ENCODE measurements at regions not wholly inside any gene's neighbourhood (a gene's known extent, or its start where the extent isn't known, plus 50 kb on each side); places are given as distances from the start of the nearest gene placed in this dataset.

DNA sequence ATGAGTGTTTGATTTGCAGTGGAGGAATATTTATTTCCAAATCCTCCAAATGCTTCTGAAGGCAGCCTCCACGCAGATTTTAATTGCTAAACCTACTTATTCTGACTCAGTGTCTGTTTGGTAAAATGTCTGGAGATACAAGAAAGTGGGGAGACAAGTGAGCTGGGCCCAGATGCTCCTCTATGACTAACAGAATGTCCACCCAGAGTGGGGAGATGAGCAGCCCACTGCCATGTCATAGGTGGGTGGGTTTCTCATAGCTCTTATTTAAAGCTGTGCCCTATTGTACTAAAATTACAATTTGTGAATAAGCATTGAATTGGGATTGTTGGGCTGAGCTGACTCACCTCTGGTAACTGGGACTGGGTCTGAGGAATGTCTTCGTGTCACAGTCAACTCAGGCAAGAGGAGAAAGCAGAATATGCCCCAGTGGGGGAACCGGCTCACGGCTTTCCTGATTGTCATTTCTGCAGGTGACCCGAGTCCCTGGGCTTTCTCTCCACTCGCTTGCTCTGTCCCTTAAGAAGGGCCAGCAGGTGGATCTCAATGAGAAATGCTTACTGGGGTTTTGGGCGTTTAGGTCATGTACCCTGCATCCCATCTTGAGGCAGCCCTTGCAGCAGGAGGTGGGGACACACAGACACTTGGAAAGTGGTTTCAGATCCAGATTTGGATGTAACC, 116.3 kb upstream of the SPRED2 start (continued):
- TF ChIP-seq, protein P1, sequence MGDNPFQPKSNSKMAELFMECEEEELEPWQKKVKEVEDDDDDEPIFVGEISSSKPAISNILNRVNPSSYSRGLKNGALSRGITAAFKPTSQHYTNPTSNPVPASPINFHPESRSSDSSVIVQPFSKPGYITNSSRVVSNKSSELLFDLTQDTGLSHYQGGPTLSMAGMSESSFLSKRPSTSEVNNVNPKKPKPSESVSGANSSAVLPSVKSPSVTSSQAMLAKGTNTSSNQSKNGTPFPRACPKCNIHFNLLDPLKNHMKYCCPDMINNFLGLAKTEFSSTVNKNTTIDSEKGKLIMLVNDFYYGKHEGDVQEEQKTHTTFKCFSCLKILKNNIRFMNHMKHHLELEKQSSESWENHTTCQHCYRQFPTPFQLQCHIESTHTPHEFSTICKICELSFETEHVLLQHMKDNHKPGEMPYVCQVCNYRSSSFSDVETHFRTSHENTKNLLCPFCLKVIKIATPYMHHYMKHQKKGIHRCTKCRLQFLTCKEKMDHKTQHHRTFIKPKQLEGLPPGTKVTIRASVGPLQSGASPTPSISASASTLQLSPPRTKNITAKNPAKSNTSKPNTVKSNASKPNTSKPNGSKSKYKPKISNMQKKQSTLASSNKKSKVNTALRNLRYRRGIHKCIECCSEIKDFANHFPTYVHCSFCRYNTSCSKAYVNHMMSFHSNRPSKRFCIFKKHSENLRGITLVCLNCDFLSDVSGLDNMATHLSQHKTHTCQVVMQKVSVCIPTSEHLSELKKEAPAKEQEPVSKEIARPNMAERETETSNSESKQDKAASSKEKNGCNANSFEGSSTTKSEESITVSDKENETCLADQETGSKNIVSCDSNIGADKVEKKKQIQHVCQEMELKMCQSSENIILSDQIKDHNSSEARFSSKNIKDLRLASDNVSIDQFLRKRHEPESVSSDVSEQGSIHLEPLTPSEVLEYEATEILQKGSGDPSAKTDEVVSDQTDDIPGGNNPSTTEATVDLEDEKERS (tag by site-specific recombination; IDR thresholded peaks at IDR 0.05): no peak
- TF ChIP-seq ZNF248 (tag by site-specific recombination; IDR thresholded peaks at IDR 0.05): no peak
- TF ChIP-seq, protein P2, sequence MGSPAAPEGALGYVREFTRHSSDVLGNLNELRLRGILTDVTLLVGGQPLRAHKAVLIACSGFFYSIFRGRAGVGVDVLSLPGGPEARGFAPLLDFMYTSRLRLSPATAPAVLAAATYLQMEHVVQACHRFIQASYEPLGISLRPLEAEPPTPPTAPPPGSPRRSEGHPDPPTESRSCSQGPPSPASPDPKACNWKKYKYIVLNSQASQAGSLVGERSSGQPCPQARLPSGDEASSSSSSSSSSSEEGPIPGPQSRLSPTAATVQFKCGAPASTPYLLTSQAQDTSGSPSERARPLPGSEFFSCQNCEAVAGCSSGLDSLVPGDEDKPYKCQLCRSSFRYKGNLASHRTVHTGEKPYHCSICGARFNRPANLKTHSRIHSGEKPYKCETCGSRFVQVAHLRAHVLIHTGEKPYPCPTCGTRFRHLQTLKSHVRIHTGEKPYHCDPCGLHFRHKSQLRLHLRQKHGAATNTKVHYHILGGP (tag by site-specific recombination; IDR thresholded peaks at IDR 0.05): no peak

DNA sequence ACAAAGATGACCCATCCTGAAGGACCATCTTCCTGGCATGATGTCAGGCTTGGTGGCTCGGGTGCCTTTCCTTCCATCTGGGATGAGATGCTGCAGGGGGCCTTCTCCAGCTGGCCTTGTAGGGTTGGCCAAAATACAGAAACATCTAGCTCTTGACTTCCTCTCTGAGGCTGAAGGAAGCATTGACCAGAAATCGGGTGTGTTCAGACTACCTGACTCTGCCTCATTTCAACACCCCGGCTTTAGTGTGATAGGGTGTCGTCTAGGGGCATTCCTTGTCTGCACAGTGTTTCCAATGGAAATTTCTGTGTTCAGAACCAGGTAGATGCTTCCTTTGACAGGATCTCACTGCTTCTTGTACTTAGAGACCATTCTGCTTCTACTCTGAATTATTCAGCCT, 115.7 kb upstream of the SPRED2 start:
- CTCF ChIA-PET: interaction anchor here (0.6 to 1.8 kb wide), 4 partner anchors 9 to 283 kb away, joined by 4 to 6 read pairs (median 5); no protein-coding TSS in a partner anchor
- H3K9me3 ChIP-seq (ENCODE audit: control insufficient read depth, insufficient read depth, low read depth, low read length): no peaks in the 10 kb centered on the region
- no peaks in the 10 kb centered on the region for H3K36me3 ChIP-seq (ENCODE audit: control insufficient read depth in 2 of 2, insufficient read depth in 1 of 2, low read length in 2 of 2)
- H3K4me1 ChIP-seq (ENCODE audit: control insufficient read depth, insufficient read depth, low read length): no peaks in the 10 kb centered on the region
- no peak overlapping the region for H3K4me3 ChIP-seq (ENCODE audit: low read depth, low read length)
- POLR2A ChIA-PET: no interaction called here
- no peak overlapping the region for H3K27ac ChIP-seq (ENCODE audit: extremely low read depth, low read depth, low read length)
- TF ChIP-seq, protein P3, sequence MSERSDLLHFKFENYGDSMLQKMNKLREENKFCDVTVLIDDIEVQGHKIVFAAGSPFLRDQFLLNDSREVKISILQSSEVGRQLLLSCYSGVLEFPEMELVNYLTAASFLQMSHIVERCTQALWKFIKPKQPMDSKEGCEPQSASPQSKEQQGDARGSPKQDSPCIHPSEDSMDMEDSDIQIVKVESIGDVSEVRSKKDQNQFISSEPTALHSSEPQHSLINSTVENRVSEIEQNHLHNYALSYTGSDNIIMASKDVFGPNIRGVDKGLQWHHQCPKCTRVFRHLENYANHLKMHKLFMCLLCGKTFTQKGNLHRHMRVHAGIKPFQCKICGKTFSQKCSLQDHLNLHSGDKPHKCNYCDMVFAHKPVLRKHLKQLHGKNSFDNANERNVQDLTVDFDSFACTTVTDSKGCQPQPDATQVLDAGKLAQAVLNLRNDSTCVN (tag by site-specific recombination; optimal IDR thresholded peaks at IDR 0.05): no peak
- TF ChIP-seq ZNF785 (tag by site-specific recombination; IDR thresholded peaks at IDR 0.05) (no peak), ZNF626 (tag by site-specific recombination; IDR thresholded peaks at IDR 0.05) (no peak), ZNF157 (tag by site-specific recombination; IDR thresholded peaks at IDR 0.05) (no peak), ZNF292 (tag by site-specific recombination; IDR thresholded peaks at IDR 0.05; ENCODE audit: borderline replicate concordance, low read depth) (no peak), ZNF335 (tag by site-specific recombination; conservative IDR thresholded peaks at IDR 0.05) (no peak)
- TF ChIP-seq, protein P4, sequence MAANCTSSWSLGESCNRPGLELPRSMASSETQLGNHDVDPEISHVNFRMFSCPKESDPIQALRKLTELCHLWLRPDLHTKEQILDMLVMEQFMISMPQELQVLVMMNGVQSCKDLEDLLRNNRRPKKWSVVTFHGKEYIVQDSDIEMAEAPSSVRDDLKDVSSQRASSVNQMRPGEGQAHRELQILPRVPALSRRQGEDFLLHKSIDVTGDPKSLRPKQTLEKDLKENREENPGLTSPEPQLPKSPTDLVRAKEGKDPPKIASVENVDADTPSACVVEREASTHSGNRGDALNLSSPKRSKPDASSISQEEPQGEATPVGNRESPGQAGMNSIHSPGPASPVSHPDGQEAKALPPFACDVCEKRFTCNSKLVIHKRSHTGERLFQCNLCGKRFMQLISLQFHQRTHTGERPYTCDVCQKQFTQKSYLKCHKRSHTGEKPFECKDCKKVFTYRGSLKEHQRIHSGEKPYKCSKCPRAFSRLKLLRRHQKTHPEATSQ (tag by site-specific recombination; IDR thresholded peaks at IDR 0.05): no peak

DNA sequence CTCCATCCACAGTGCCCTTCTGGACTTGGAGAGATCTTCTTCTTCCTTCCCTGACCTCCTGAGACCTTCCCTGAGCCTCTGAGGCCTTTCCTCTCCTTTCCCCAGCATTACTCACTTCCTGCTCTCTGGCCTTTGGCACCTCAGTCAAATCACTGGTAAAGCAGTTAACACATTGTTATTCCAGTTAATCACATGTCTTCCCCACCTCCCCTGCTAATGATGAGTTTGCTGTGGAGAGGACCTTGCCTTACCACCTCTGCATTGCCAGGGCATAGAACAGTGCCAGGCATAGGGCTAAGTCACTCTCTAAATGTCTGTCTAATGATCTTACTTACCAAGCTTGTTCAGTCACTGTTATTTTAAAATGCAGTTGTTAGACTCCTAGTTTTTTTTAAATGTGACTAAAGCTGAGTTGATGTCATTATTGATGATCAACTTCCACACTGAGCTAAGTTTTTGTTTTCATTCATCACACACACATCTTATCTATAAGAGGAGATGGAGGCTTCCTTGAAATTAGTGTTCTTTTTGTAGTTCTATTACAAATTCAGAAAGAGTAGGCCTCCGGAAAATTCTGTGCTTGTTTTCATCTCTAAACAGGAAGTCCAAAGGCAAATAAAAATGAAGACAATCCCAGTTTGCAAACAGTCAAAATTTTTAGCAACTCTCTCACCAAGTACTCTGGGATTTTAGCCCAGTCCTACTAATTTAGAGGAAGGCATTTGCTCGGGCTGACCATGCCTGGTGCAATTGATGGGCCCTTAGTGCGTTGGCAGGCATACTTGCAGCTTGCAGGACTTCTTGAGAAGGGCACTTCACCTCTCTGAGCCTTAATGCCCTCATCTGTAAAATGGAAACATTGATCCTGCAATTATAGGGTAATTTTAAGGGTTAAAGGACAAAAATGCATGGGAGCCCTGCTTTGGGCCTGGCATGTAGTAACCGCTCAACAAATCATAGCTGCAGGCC, 113.7 kb upstream of the SPRED2 start:
- Histone ChIP-seq H3K36me3 (ENCODE audit: control insufficient read depth in 2 of 2, insufficient read depth in 1 of 2, low read length in 2 of 2) (no peaks in the 10 kb centered on the region), H3K27ac (ENCODE audit: extremely low read depth, low read depth, low read length) (no peak overlapping the region), H3K9me3 (ENCODE audit: control insufficient read depth, insufficient read depth, low read depth, low read length) (no peaks in the 10 kb centered on the region), H3K4me1 (ENCODE audit: control insufficient read depth, insufficient read depth, low read length) (no peaks in the 10 kb centered on the region), H3K4me3 (ENCODE audit: low read depth, low read length) (no peak overlapping the region)
- no peak for TF ChIP-seq ZBTB17 (tag by site-specific recombination; IDR thresholded peaks at IDR 0.05)
- TF ChIP-seq SP7 (tag by site-specific recombination; IDR thresholded peaks at IDR 0.05): peak; percentile 53; the same call in 1 of the 2 replicates
- ChIA-PET CTCF (no interaction called here), POLR2A (no interaction called here)
